OCI-LY1 (cell line): ENCODE measurements at regions not wholly inside any gene's neighbourhood (a gene's known extent, or its start where the extent isn't known, plus 50 kb on each side); places are given as distances from the start of the nearest gene placed in this dataset.

Experiments
- CTCF ChIP-seq: fragments of 200-600 bp; sonication (generic), shearing (Covaris generic); IDR thresholded peaks from 2 replicates; pipeline ENCODE4 v1.5.1; 2017; ENCODE audit warnings: mild to moderate bottlenecking, antibody characterized with exemption, low read length, moderate library complexity, mixed read lengths
- EZH2 ChIP-seq: fragments of 200-600 bp; sonication (generic), shearing (Covaris generic); IDR thresholded peaks from 2 replicates; pipeline ENCODE4 v1.8.0; 2017; ENCODE audit warnings: borderline replicate concordance, mixed run types, mild to moderate bottlenecking, antibody characterized with exemption, low read length, moderate library complexity, mixed read lengths

DNA sequence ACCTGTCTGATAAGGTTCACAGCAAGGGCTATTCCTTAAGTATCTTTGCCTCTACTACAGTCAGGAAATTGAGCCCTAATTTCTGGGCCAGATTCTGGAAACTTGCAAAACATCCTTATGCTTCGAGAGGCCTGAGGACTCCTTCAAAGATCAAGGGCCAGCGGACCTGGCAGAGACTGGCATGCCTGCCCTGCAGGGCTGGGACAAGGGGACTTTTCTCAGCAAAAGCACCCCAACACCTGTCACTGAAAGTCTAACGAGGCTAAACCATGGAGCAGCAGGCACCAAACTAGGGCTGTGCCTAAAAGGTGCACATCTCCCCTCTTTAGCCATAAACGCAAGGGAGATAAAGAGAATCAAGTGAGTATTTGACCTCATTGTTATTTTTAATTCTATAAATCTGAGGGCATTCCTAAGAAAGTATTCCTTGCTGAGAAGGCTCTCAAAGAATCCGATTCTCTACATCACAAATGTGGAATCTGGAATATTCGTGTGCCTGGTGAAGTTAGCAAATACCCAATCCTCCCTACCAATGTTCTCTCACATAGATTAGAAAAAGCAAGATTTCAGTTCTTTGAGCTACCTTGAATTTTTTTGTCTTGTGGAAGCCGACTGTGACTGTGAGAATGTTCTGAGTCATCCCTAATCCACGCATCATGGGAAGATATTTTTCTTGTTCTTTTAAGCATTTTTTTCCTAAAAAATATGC lies 328.2 kb upstream of the NOVA1 start:
- TF ChIP-seq CTCF (no peak), EZH2 (no peak)
